Activated CD8-positive, alpha-beta T cell treated with anti-CD3 and anti-CD28 coated beads, Interleukin-2, amount 10 ng/mL, durations not matched to agents 7 days and 5 days (primary cell): ENCODE measurements at regions not wholly inside any gene's neighbourhood (a gene's known extent, or its start where the extent isn't known, plus 50 kb on each side); places are given as distances from the start of the nearest gene placed in this dataset.

Source experiments
- ATAC-seq: fragments of 150-1000 bp; cut with Tn5 transposase; one replicate; pipeline ENCODE4 v1.10.0; 2021; ENCODE audit warnings: moderate library complexity
- CTCF ChIA-PET: fragments of 350-600 bp; sonication (Branson Sonifier 250); formaldehyde crosslinking; loops from one replicate; lab custom pipeline; 2021; ENCODE audit warnings: antibody characterized with exemption; lab: Charles Lee
- POLR2A ChIA-PET: fragments of 350-600 bp; sonication (Branson Sonifier 250); formaldehyde crosslinking; loops from one replicate; lab custom pipeline; 2021; ENCODE audit warnings: antibody characterized with exemption; lab: Charles Lee
- DNase-seq: peaks from one replicate; pipeline ENCODE4 v3.0.0-alpha.2; 2020
- H3K27ac Mint-ChIP-seq: one replicate; pipeline ENCODE4 v1.8.0; 2021; ENCODE audit warnings: mild to moderate bottlenecking, mixed read lengths
- H3K27me3 Mint-ChIP-seq: one replicate; pipeline ENCODE4 v1.8.0; 2021; ENCODE audit warnings: low read depth, mixed read lengths
- H3K36me3 Mint-ChIP-seq: one replicate; pipeline ENCODE4 v1.8.0; 2021; ENCODE audit warnings: low read depth, mixed read lengths
- H3K4me1 Mint-ChIP-seq: one replicate; pipeline ENCODE4 v1.8.0; 2021; ENCODE audit warnings: low read depth, mixed read lengths
- H3K4me3 Mint-ChIP-seq: one replicate; pipeline ENCODE4 v1.8.0; 2021; ENCODE audit warnings: mild to moderate bottlenecking, mixed read lengths
- H3K9me3 Mint-ChIP-seq: one replicate; pipeline ENCODE4 v1.8.0; 2022; ENCODE audit warnings: mixed read lengths; ENCODE audit not compliant: insufficient read depth

- no peak overlapping the region for H3K27ac Mint-ChIP-seq
- no peak overlapping the region for H3K4me3 Mint-ChIP-seq
- POLR2A ChIA-PET, result no interaction called here
Observed at GRCh38 chr16:54718376-54718775, 212.3 kb upstream of the IRX5 start.

GRCh38 chr16:54715011-54715410 lies 215.7 kb upstream of the IRX5 start:
- no peak overlapping the region for H3K4me3 Mint-ChIP-seq
- ChIA-PET POLR2A (no interaction called here), CTCF (no interaction called here)
- DNase-seq (no peak), ATAC-seq (no peak)
- H3K4me1 Mint-ChIP-seq, result no peaks in the 10 kb centered on the region
- no peaks in the 10 kb centered on the region for H3K27me3 Mint-ChIP-seq
- H3K27ac Mint-ChIP-seq, result no peak overlapping the region
- H3K36me3 Mint-ChIP-seq, result no peaks in the 10 kb centered on the region
- no peaks in the 10 kb centered on the region for H3K9me3 Mint-ChIP-seq

More at GRCh38 chr16:54718376-54718775, 212.3 kb upstream of the IRX5 start:
- CTCF ChIA-PET, result no interaction called here
- DNase-seq, result no peak
- no peaks in the 10 kb centered on the region for H3K36me3 Mint-ChIP-seq
- ATAC-seq, result no peak
- H3K27me3 Mint-ChIP-seq, result no peaks in the 10 kb centered on the region
- no peaks in the 10 kb centered on the region for H3K9me3 Mint-ChIP-seq
- H3K4me1 Mint-ChIP-seq, result no peaks in the 10 kb centered on the region

- ChIA-PET CTCF (no interaction called here), POLR2A (interaction anchor here (1.0 kb wide), 1 partner anchor 338 kb away, joined by 3 read pairs; no protein-coding TSS in a partner anchor)
- DNase-seq (no peak), ATAC-seq (no peak)
- Mint-ChIP-seq H3K27ac (no peak overlapping the region), H3K36me3 (no peaks in the 10 kb centered on the region), H3K4me1 (no peaks in the 10 kb centered on the region), H3K27me3 (no peaks in the 10 kb centered on the region), H3K4me3 (no peak overlapping the region), H3K9me3 (no peaks in the 10 kb centered on the region)
Observed at GRCh38 chr16:54712866-54713265, 217.8 kb upstream of the IRX5 start.

GRCh38 chr16:54707813-54708212 lies 222.9 kb upstream of the IRX5 start:
- ChIA-PET POLR2A (no interaction called here), CTCF (no interaction called here)
- Mint-ChIP-seq H3K4me3 (no peak overlapping the region), H3K27ac (no peak overlapping the region), H3K36me3 (no peaks in the 10 kb centered on the region), H3K9me3 (no peaks in the 10 kb centered on the region), H3K4me1 (no peaks in the 10 kb centered on the region), H3K27me3 (no peaks in the 10 kb centered on the region)
- ATAC-seq (no peak), DNase-seq (no peak)

- ChIA-PET POLR2A (no interaction called here), CTCF (no interaction called here)
- no peak overlapping the region for H3K4me3 Mint-ChIP-seq
- H3K27me3 Mint-ChIP-seq, result no peaks in the 10 kb centered on the region
- no peaks in the 10 kb centered on the region for H3K36me3 Mint-ChIP-seq
- no peaks in the 10 kb centered on the region for H3K4me1 Mint-ChIP-seq
- no peak overlapping the region for H3K27ac Mint-ChIP-seq
- no peak for ATAC-seq
- DNase-seq, result no peak
- no peaks in the 10 kb centered on the region for H3K9me3 Mint-ChIP-seq
Observed at GRCh38 chr16:54706406-54706805, 224.3 kb upstream of the IRX5 start.

GRCh38 chr16:54703339-54703738 lies 227.3 kb upstream of the IRX5 start:
- no peak for DNase-seq
- ChIA-PET CTCF (no interaction called here), POLR2A (no interaction called here)
- H3K9me3 Mint-ChIP-seq, result no peaks in the 10 kb centered on the region
- no peak for ATAC-seq
- H3K27me3 Mint-ChIP-seq, result no peaks in the 10 kb centered on the region
- no peaks in the 10 kb centered on the region for H3K36me3 Mint-ChIP-seq
- H3K4me1 Mint-ChIP-seq, result no peaks in the 10 kb centered on the region
- H3K4me3 Mint-ChIP-seq, result no peak overlapping the region
- no peak overlapping the region for H3K27ac Mint-ChIP-seq

- Mint-ChIP-seq H3K9me3 (no peaks in the 10 kb centered on the region), H3K4me3 (no peak overlapping the region), H3K36me3 (no peaks in the 10 kb centered on the region), H3K27me3 (no peaks in the 10 kb centered on the region), H3K27ac (no peak overlapping the region), H3K4me1 (no peaks in the 10 kb centered on the region)
- POLR2A ChIA-PET, result no interaction called here
- CTCF ChIA-PET, result no interaction called here
- DNase-seq, result no peak
- no peak for ATAC-seq
Observed at GRCh38 chr16:54699656-54700055, 231.0 kb upstream of the IRX5 start.

GRCh38 chr16:54697677-54698076 lies 233.0 kb upstream of the IRX5 start:
- Mint-ChIP-seq H3K4me3 (no peak overlapping the region), H3K36me3 (no peaks in the 10 kb centered on the region), H3K9me3 (no peaks in the 10 kb centered on the region), H3K27ac (no peak overlapping the region), H3K27me3 (no peaks in the 10 kb centered on the region), H3K4me1 (no peaks in the 10 kb centered on the region)
- no peak for DNase-seq
- no peak for ATAC-seq
- CTCF ChIA-PET, result no interaction called here
- POLR2A ChIA-PET, result no interaction called here

GRCh38 chr16:54696970-54697369 lies 233.7 kb upstream of the IRX5 start:
- no peak for DNase-seq
- no peak overlapping the region for H3K4me3 Mint-ChIP-seq
- H3K27me3 Mint-ChIP-seq, result no peaks in the 10 kb centered on the region
- no peak overlapping the region for H3K27ac Mint-ChIP-seq
- no peaks in the 10 kb centered on the region for H3K9me3 Mint-ChIP-seq
- ChIA-PET CTCF (no interaction called here), POLR2A (no interaction called here)
- H3K36me3 Mint-ChIP-seq, result no peaks in the 10 kb centered on the region
- no peak for ATAC-seq
- no peaks in the 10 kb centered on the region for H3K4me1 Mint-ChIP-seq

GRCh38 chr16:54696522-54696921 lies 234.1 kb upstream of the IRX5 start:
- H3K4me3 Mint-ChIP-seq, result no peak overlapping the region
- no peaks in the 10 kb centered on the region for H3K27me3 Mint-ChIP-seq
- ChIA-PET POLR2A (no interaction called here), CTCF (no interaction called here)
- H3K9me3 Mint-ChIP-seq, result no peaks in the 10 kb centered on the region
- no peak for DNase-seq
- H3K27ac Mint-ChIP-seq, result no peak overlapping the region
- H3K4me1 Mint-ChIP-seq, result no peaks in the 10 kb centered on the region
- ATAC-seq, result no peak
- no peaks in the 10 kb centered on the region for H3K36me3 Mint-ChIP-seq

- ATAC-seq, result no peak
- Mint-ChIP-seq H3K27me3 (no peaks in the 10 kb centered on the region), H3K4me1 (no peaks in the 10 kb centered on the region), H3K36me3 (no peaks in the 10 kb centered on the region), H3K27ac (no peak overlapping the region), H3K9me3 (no peaks in the 10 kb centered on the region), H3K4me3 (no peak overlapping the region)
- POLR2A ChIA-PET, result interaction anchor here (0.5 kb wide), 2 partner anchors 17 to 1782 kb away, joined by 3 read pairs; no protein-coding TSS in a partner anchor
- DNase-seq, result no peak
- CTCF ChIA-PET, result no interaction called here
Observed at GRCh38 chr16:54694651-54695050, 236.0 kb upstream of the IRX5 start.

- POLR2A ChIA-PET, result no interaction called here
- H3K9me3 Mint-ChIP-seq, result no peaks in the 10 kb centered on the region
Observed at GRCh38 chr16:54693864-54694263, 236.8 kb upstream of the IRX5 start.

GRCh38 chr16:54690710-54691109 lies 240.0 kb upstream of the IRX5 start:
- no peaks in the 10 kb centered on the region for H3K4me1 Mint-ChIP-seq
- ChIA-PET POLR2A (no interaction called here), CTCF (no interaction called here)
- DNase-seq (no peak), ATAC-seq (no peak)
- no peaks in the 10 kb centered on the region for H3K36me3 Mint-ChIP-seq
- no peaks in the 10 kb centered on the region for H3K27me3 Mint-ChIP-seq
- H3K27ac Mint-ChIP-seq, result no peak overlapping the region
- H3K9me3 Mint-ChIP-seq, result no peaks in the 10 kb centered on the region
- no peak overlapping the region for H3K4me3 Mint-ChIP-seq

More at GRCh38 chr16:54693864-54694263, 236.8 kb upstream of the IRX5 start:
- Mint-ChIP-seq H3K27ac (no peak overlapping the region), H3K4me3 (no peak overlapping the region), H3K4me1 (no peaks in the 10 kb centered on the region), H3K36me3 (no peaks in the 10 kb centered on the region), H3K27me3 (no peaks in the 10 kb centered on the region)
- CTCF ChIA-PET, result no interaction called here
- no peak for DNase-seq
- no peak for ATAC-seq
